ENCODE measurements at regions not wholly inside any gene's neighbourhood (a gene's known extent, or its start where the extent isn't known, plus 50 kb on each side); places are given as distances from the start of the nearest gene placed in this dataset.

- H4K20me1 ChIP-seq (ENCODE audit: low read length) = no peaks in the 10 kb centered on the region
- no peak overlapping the region for H3K4me2 ChIP-seq (ENCODE audit: low read length)
- DNase-seq (no peak), ATAC-seq (no peak)
- H3K79me2 ChIP-seq (ENCODE audit: low read length) = no peaks in the 10 kb centered on the region
- H2AFZ ChIP-seq (ENCODE audit: low read length) = no peak overlapping the region
- no peaks in the 10 kb centered on the region for H3K27me3 ChIP-seq (ENCODE audit: low read length)
- H3K27ac ChIP-seq (ENCODE audit: low read length) = no peak overlapping the region
- no peaks in the 10 kb centered on the region for H3K9me3 ChIP-seq (ENCODE audit: low read length)
- H3K4me1 ChIP-seq (ENCODE audit: insufficient read depth, low read length) = no peaks in the 10 kb centered on the region
- H3K4me3 ChIP-seq (ENCODE audit: low read length) = no peak overlapping the region
- H3K36me3 ChIP-seq (ENCODE audit: low read depth, low read length) = no peaks in the 10 kb centered on the region
- no TSS peak for BruUV-seq (replicated peaks)
- CTCF ChIA-PET = no interaction called here
- H3K9me2 ChIP-seq (replicated peaks; ENCODE audit: low read length) = no peaks in the 10 kb centered on the region
- TF ChIP-seq, protein P1, sequence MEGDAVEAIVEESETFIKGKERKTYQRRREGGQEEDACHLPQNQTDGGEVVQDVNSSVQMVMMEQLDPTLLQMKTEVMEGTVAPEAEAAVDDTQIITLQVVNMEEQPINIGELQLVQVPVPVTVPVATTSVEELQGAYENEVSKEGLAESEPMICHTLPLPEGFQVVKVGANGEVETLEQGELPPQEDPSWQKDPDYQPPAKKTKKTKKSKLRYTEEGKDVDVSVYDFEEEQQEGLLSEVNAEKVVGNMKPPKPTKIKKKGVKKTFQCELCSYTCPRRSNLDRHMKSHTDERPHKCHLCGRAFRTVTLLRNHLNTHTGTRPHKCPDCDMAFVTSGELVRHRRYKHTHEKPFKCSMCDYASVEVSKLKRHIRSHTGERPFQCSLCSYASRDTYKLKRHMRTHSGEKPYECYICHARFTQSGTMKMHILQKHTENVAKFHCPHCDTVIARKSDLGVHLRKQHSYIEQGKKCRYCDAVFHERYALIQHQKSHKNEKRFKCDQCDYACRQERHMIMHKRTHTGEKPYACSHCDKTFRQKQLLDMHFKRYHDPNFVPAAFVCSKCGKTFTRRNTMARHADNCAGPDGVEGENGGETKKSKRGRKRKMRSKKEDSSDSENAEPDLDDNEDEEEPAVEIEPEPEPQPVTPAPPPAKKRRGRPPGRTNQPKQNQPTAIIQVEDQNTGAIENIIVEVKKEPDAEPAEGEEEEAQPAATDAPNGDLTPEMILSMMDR (conservative IDR thresholded peaks at IDR 0.05; ENCODE audit: low read depth, low read length) = no peak
- POLR2A ChIA-PET (ENCODE audit: unreplicated experiment) = no interaction called here
- H3K9ac ChIP-seq (ENCODE audit: low read length) = no peak overlapping the region
- H3F3A ChIP-seq (ENCODE audit: low read length, unreplicated experiment) = no peaks in the 10 kb centered on the region
- intact Hi-C loops (cut with micrococcal nuclease) = no loop called here
These were observed 719.4 kb downstream of the DIAPH3 start for GRCh38 chr13:59444210-59444857.

- BruUV-seq (replicated peaks) = no TSS peak
- Histone ChIP-seq H2AFZ (ENCODE audit: low read length) (no peak overlapping the region), H3K4me1 (ENCODE audit: insufficient read depth, low read length) (no peaks in the 10 kb centered on the region), H3K27me3 (ENCODE audit: low read length) (no peaks in the 10 kb centered on the region), H3K9ac (ENCODE audit: low read length) (no peak overlapping the region), H3K4me3 (ENCODE audit: low read length) (no peak overlapping the region), H3K9me2 (replicated peaks; ENCODE audit: low read length) (no peaks in the 10 kb centered on the region), H3K79me2 (ENCODE audit: low read length) (no peaks in the 10 kb centered on the region), H3K27ac (ENCODE audit: low read length) (no peak overlapping the region), H3F3A (ENCODE audit: low read length, unreplicated experiment) (no peaks in the 10 kb centered on the region), H3K36me3 (ENCODE audit: low read depth, low read length) (no peaks in the 10 kb centered on the region), H4K20me1 (ENCODE audit: low read length) (no peaks in the 10 kb centered on the region), H3K4me2 (ENCODE audit: low read length) (no peak overlapping the region), H3K9me3 (ENCODE audit: low read length) (no peaks in the 10 kb centered on the region)
- TF ChIP-seq, protein P1 (conservative IDR thresholded peaks at IDR 0.05; ENCODE audit: low read depth, low read length) = no peak
- TF ChIP-seq EZH2phosphoT487 (IDR thresholded peaks at IDR 0.05; ENCODE audit: borderline replicate concordance, low read length) = no peak
- TF ChIP-seq EZH2 (IDR thresholded peaks at IDR 0.05; ENCODE audit: low read length, unreplicated experiment) = no peak
- intact Hi-C loops (cut with micrococcal nuclease) = no loop called here
- CTCF ChIA-PET = no interaction called here
- DNase-seq (no peak), ATAC-seq (no peak)
- POLR2A ChIA-PET (ENCODE audit: unreplicated experiment) = no interaction called here
These were observed 717.9 kb downstream of the DIAPH3 start for GRCh38 chr13:59445812-59446211.

GRCh38 chr13:59446391-59446790 lies 717.3 kb downstream of the DIAPH3 start:
- Histone ChIP-seq H3K4me3 (ENCODE audit: low read length) (no peak overlapping the region), H3K27ac (ENCODE audit: low read length) (no peak overlapping the region), H4K20me1 (ENCODE audit: low read length) (no peaks in the 10 kb centered on the region), H3K27me3 (ENCODE audit: low read length) (no peaks in the 10 kb centered on the region), H3K36me3 (ENCODE audit: low read depth, low read length) (no peaks in the 10 kb centered on the region), H3K79me2 (ENCODE audit: low read length) (no peaks in the 10 kb centered on the region), H3F3A (ENCODE audit: low read length, unreplicated experiment) (no peaks in the 10 kb centered on the region), H3K9me2 (replicated peaks; ENCODE audit: low read length) (no peaks in the 10 kb centered on the region), H3K4me1 (ENCODE audit: insufficient read depth, low read length) (no peaks in the 10 kb centered on the region), H2AFZ (ENCODE audit: low read length) (no peak overlapping the region), H3K9me3 (ENCODE audit: low read length) (no peaks in the 10 kb centered on the region), H3K9ac (ENCODE audit: low read length) (no peak overlapping the region), H3K4me2 (ENCODE audit: low read length) (no peak overlapping the region)
- intact Hi-C loops (cut with micrococcal nuclease) = no loop called here
- DNase-seq (no peak), ATAC-seq (no peak)
- no TSS peak for BruUV-seq (replicated peaks)
- TF ChIP-seq, protein P1 (conservative IDR thresholded peaks at IDR 0.05; ENCODE audit: low read depth, low read length) = no peak
- no peak for TF ChIP-seq EZH2phosphoT487 (IDR thresholded peaks at IDR 0.05; ENCODE audit: borderline replicate concordance, low read length)
- CTCF ChIA-PET = no interaction called here
- POLR2A ChIA-PET (ENCODE audit: unreplicated experiment) = no interaction called here
